ENCODE measurements at regions not wholly inside any gene's neighbourhood (a gene's known extent, or its start where the extent isn't known, plus 50 kb on each side); places are given as distances from the start of the nearest gene placed in this dataset.

GRCh38 chr2:111689174-111689573, 194.8 kb downstream of the ANAPC1 start:
- TF ChIP-seq EZH2phosphoT487 (IDR thresholded peaks at IDR 0.05; ENCODE audit: low read depth), result no peak
- TF ChIP-seq, protein P1, sequence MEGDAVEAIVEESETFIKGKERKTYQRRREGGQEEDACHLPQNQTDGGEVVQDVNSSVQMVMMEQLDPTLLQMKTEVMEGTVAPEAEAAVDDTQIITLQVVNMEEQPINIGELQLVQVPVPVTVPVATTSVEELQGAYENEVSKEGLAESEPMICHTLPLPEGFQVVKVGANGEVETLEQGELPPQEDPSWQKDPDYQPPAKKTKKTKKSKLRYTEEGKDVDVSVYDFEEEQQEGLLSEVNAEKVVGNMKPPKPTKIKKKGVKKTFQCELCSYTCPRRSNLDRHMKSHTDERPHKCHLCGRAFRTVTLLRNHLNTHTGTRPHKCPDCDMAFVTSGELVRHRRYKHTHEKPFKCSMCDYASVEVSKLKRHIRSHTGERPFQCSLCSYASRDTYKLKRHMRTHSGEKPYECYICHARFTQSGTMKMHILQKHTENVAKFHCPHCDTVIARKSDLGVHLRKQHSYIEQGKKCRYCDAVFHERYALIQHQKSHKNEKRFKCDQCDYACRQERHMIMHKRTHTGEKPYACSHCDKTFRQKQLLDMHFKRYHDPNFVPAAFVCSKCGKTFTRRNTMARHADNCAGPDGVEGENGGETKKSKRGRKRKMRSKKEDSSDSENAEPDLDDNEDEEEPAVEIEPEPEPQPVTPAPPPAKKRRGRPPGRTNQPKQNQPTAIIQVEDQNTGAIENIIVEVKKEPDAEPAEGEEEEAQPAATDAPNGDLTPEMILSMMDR (IDR thresholded peaks at IDR 0.05; ENCODE audit: low read depth, low read length), result no peak

Measured in OCI-LY3 (cell line).